ENCODE measurements at regions not wholly inside any gene's neighbourhood (a gene's known extent, or its start where the extent isn't known, plus 50 kb on each side); places are given as distances from the start of the nearest gene placed in this dataset.

GRCh38 chr11:80529726-80530125 is 1088.9 kb upstream of the TENM4 start:
- TF ChIP-seq CTCF (IDR thresholded peaks at IDR 0.05) (no peak), EZH2 (IDR thresholded peaks at IDR 0.05) (no peak), EZH2phosphoT487 (IDR thresholded peaks at IDR 0.05) (no peak)

All from neural progenitor cell (in vitro differentiated cells).